ENCODE measurements at regions not wholly inside any gene's neighbourhood (a gene's known extent, or its start where the extent isn't known, plus 50 kb on each side); places are given as distances from the start of the nearest gene placed in this dataset.

- no peak for TF ChIP-seq CTCF (IDR thresholded peaks at IDR 0.05)
- TF ChIP-seq POLR2AphosphoS5 (IDR thresholded peaks at IDR 0.05) = no peak
- TF ChIP-seq EP300 (IDR thresholded peaks at IDR 0.05) = no peak
These were observed 812.8 kb upstream of the NUDT12 start for GRCh38 chr5:104375345-104375744.
